GM21529 (cell line): ENCODE measurements at regions not wholly inside any gene's neighbourhood (a gene's known extent, or its start where the extent isn't known, plus 50 kb on each side); places are given as distances from the start of the nearest gene placed in this dataset.

Source experiments
- ATAC-seq: cut with Tn5 transposase; IDR thresholded peaks from one replicate; pipeline ENCODE4 v1.9.1; 2021; ENCODE audit not compliant: unreplicated experiment

DNA sequence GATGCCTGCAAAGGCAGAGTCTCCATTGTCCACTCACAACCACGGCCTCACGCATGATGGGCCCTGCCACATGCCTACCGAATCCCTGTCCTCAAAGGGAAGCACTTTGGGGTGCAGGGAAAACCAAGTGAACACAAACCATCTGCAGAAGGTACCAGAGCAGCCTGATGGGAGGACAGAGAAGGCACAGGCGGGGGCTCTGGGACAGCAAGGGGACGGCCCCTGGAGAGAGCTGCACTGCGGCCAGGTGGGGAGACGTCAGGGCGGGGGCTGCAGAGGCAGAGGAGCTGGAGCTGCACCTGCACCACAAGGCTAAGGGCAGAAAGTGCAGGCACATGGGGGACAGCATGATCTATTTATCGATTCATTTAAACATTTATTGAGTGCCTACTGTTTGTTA lies 1056.0 kb downstream of the TBC1D22A start:
- ATAC-seq = no peak

DNA sequence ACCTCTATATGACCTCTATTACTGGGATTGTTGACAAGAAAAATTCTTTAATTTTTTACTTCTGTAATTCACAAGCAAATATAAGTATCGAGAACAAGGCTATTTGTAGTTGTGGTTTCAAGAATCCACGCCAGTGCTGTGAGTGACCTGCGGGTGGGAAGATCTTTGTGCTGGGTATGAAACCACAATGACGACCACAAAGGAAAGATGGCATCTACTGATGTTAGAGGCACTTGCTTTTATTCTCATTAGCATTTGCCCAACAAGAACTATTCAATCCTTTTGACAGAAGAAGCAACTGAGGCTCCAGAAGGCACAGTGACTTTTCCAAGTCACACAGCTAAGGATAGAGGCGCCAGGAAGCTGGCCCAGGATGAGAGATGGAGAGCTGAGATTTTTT lies 1054.9 kb downstream of the TBC1D22A start:
- no peak for ATAC-seq

DNA sequence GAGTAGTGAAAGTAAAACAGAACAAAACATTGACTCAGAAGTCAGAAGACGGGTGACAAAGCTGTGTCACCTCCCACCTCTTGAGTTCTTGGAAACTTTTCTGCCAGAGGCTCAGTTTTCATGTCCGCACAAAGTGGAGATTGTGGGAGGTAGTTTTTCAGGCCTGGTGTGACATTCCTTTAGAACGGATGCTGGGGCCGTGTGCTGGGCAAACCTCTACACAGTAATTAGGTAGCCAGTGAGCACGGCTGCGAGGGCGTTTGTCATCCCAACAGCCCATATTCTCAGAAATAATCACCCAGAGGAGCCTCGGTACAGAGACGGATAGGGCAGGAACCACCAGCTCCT lies 1054.4 kb downstream of the TBC1D22A start:
- no peak for ATAC-seq

DNA sequence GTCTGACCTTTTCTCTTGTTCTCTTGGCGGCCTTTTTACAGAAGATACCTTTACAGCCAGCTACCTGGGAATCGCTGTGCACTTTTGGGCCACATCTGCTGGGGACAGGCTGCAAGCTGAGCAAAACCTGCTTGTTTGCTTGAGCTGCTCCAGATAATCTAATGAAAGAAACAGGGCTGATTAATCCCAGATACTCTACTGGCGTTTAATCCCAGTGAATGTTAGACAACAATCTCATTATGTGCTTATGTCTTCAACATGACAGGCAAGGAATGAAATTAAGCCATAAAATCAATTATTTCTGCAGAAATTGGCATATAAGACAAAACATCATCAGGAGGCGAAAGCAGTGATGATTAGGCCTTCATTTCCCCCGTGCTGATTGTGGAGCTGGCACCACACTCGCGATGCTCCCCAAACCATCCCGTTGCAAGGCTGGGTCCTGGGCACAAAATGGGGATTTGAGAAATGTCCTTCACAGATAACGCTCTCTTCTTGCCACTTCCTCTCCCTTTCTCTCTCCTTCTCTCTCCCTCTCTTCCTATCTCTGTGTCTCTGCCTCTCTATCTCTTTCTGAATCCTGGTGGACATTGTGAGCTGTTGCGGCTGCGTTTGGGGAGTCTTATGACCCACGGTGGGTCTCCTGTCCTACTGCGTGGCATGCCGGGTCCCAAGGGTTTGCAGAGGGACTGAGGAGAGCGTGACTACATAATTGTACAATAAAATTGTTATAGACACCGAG lies 1053.8 kb downstream of the TBC1D22A start:
- no peak for ATAC-seq

DNA sequence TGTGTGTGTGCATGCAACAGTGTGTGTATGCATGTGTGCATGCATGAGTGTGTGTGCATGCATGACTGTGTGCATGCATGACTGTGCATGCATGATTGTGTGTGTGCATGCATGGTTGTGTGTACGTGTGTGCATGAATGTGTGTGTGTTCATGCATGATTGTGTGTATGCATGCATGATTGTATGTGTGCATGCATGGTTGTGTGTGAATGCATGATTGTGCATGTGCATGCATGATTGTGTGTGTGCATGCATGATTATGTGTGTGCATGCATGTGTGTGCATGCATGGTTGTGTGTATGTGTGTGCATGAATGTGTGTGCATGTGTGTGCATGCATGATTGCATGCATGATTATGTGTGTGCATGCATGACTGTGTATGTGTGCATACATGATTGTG lies 1052.0 kb downstream of the TBC1D22A start:
- no peak for ATAC-seq

DNA sequence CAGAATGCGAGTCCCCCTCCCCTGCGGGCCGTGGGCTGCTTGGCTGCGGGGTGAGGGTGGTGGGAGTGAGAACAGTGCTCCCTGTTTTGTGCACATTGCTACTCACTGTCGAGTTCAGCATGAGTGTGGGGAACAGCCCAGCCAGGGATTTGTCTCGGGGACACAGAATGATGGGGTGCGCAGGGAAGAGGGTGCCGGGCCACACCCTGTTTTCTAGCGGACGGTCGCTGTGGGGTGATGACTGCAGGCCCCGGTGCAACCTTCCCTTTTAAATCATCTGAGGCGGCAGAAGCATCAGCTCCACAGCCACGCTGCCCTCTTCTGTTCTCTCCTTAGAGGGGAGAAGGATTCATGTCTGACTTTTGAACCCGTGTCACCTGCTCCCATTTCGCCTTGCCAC lies 1051.2 kb downstream of the TBC1D22A start:
- ATAC-seq = no peak

DNA sequence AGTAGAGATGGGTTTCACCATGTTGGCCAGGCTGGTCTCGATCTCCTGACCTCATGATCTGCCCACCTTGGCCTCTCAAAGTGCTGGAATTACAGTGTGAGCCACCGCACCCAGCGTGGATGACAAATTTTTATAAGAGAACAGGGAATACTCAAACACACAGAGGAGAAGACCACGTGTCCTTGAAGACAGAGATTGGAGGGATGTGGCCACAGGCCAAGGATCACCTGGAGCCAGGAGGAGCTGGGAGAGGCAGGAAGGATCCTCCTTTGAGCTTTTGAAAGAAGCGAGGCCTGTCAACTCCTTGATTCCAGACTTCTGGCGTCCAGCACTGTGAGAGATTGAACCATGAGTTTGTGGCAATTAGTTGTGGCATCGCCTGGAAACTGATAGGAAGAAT lies 1049.5 kb downstream of the TBC1D22A start:
- no peak for ATAC-seq

DNA sequence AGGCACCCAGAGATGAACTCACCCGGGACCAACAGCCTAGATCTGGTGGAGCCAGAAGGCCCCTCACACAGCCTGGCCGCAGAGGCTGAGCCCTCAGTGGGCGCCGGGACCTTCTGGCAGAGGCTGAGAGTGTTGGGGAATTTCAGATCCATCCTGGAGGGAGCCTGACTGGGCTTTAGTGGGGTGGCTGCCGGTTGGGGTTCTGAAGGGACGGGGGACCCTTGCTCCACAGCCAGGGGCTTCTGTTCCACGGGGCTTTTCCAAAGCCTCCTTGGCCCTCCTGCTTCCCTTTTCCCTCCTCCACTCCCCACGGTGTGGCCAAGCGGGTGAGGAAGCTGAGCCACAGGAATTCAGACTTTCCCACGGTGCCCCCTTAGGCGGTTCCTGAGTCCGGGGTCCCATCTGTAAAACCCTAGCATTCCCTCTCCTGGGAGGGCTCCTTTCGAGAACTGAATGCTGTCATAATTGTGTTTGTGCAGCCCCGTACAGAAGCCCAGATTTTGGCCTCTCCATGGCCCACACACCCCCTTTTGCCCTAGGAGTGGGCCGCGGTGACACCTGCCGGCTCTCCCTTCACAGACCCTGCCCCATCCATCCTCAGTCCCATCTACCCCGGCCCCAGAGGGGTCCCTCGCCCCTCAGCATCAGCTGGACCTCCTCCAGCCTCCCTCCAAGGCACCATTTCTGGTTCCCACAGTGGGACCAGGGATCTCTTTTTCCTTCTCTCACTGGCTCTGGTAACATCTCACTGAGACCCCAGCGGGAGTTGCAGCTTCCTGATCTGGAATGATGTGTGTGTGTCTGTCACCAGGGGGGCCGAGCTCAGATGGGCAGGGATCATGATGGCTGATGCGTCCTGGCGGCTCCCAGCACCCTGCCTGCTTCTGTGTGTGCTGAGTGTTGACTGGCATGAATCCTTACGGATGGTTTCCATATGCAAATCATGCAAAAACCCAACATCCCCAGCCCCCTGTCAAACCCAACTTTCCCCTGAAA lies 1048.4 kb downstream of the TBC1D22A start:
- ATAC-seq = no peak

DNA sequence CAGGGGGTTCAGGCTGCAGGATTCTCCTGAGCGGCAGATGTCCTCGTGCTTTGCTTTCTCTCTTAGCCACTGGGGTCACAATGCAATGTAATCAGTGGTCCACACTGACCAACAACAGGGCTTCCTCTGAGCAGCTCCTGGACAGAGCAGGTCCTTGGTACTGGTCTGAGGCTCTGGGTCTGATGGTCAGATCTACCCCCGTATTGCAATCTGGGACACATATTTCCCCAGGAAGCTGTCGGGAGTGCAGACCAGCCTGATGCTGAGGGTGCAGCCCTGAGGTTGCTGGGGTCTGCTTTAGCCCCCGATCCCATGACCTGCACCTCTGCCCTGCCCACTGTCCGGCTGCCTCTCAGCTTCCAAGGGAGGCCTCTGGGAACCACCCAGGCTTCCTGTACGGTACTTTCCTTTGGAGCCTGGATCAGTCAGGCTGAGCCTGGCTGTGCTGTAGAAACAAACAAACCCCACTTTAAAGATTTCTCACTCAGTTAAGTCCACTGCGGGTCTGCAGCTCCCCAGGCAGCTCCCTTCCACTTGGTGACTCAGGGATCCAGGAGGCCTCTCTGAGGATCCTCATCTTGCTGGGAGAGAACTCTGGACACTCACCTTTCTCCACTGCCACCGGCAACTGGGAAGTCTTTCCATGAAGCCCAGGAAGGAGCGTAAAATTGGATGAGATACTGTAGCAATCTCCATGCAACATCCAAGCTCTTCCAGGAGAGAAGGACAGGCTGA lies 1046.6 kb downstream of the TBC1D22A start:
- ATAC-seq = no peak

DNA sequence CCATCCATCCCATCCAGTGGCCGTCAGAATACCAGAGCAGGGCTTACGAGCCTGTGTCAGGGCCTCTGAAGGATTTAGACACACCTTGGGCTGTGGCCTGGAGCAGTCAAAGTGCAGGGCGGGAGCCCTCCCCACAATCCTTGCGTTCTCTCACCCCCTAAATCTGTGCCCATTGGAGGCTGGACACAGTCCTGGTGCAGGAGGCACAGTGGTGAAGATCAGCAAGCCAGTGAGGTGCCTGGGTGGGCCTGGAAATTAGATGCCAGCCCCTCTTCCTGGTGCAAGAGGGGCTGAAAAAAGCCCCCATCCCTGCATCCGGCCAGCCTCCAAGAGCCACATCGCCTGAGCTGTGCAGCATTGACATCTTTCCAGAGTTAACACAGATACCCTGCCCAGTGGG lies 1045.8 kb downstream of the TBC1D22A start:
- ATAC-seq = no peak

DNA sequence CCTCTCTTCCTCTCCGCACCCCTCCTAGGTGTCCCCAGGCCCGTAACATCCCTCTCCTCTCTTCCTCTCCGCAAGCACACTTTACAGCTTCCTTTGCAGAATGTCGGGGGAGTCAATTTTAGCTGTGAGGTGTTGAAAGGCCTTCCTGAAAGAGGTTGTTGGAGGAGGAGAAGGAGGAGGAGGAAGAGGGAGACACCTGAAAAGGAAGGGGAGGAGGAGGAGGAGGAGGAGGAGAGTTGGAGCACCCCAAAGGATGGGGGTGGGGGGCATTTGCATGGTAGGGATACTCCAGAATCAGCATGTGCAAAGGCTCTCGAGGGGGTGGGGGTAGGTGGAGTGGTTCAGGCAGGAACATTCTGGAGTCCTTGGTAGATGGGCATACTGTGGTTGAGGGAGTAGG lies 1045.1 kb downstream of the TBC1D22A start:
- no peak for ATAC-seq

DNA sequence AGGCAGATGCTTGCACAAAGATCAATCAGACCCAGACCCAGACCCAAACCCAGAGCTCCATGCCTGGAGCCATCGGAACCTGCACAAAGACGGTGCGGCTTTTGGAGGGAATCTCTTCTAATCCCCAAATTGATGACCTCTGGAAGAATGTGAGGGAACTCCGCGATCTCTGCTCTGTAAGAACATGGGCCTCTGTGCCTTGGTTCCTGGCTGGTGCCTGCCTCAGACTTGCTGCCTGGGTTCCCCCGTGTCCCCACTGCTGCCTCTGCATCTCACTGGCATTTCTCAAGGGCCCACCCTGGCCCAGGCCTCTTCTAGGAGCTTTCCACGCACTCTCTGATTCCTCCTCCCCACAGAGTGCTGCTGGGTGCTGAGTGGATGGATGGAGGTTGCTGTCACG lies 1044.4 kb downstream of the TBC1D22A start:
- ATAC-seq = no peak

DNA sequence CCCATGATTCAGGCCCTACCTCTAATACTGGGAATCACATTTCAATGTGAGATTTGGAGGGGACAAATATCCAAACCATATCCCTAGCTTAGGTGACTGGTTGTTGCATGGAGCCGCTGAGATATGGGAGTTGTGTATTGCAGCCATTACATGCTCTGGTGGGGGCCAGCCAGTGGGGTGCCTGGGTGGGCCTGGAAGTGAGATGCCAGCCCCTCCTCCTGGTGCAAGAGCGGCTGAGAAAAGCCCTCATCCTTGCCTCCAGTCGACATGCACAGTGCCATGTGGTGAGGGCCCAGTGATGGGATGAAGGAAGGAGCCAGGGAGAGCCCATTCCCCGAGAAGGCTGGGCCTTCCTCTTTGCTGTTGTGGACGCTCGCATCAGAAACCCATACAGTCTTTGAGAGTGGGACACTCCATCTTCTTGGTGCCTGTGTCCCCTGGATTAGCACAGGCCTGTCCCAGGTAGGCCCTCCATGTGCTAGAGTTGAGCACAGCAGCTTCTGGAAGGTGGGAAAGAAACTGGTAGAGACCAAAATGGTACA lies 1043.0 kb downstream of the TBC1D22A start:
- no peak for ATAC-seq

DNA sequence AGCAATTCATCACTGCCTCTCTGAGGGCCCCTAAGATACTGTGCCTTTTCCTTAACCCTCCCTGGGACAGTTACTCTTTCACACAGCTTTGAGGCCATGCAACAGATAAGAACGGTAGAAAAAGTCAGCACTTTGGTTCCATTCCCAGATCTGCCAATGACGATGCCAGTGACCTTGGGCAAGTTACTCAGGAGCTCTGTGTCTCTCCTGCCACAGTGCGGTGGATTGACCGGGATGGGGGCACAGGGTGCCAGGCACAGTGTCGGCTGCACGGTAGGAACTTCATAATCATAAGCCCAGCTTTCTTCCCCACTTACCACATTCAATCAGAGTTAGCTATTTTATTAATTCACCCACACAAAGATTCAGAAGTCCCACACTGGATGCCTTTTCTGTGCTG lies 1041.8 kb downstream of the TBC1D22A start:
- ATAC-seq = no peak

DNA sequence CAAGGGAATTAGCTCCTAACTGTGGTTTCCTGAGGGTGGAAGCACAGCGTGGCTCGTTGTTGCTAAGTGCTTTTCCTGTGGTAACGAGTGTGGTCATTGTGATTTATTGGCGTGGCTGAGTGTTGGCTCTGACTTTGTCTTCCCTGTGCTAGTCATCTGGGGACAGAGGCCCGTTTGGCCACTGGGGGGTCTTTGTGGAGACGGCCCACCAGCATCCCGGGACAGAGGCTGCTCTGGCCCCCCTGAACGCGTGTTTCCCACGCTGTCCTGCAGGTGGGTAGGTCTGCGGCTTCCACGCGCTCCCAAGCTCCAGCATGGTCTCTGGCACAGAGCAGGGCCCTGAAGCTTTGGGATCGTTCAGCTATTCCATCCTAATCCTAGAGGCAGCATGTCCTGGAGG lies 1040.0 kb downstream of the TBC1D22A start:
- ATAC-seq = no peak

DNA sequence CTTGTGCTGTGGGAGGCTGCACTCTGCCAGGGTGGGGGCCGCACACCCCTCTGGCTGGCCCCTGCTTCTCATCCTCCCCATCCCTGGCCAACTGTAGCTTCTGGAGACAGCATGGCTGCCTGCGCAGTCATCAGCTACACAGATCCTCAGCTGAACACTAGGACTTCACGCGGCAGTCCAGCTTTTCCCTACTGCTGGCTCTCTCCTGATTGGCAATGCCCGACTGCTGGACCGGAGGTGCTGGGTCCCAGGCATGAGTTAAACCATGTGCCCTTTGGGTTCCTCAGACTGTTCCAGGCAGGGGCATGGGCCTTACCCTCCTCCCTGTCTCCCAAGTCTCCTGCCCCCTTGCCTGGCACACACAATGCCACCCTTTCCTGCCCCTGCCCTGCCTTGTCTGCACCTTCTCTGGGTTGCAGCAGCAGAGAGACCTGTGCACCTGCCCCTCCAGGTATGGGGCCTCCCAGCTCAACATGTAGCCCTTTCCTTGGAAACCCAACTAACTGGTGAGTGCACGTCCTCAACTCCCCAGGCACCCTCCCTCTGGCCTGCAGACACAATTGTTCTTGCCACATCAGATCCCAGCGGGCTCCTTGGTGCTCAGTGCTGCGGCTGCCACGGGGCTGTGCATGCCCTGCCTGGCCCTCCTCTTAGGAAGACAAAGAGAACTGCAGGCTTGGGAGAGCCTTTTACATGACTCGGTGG lies 1039.2 kb downstream of the TBC1D22A start:
- no peak for ATAC-seq

DNA sequence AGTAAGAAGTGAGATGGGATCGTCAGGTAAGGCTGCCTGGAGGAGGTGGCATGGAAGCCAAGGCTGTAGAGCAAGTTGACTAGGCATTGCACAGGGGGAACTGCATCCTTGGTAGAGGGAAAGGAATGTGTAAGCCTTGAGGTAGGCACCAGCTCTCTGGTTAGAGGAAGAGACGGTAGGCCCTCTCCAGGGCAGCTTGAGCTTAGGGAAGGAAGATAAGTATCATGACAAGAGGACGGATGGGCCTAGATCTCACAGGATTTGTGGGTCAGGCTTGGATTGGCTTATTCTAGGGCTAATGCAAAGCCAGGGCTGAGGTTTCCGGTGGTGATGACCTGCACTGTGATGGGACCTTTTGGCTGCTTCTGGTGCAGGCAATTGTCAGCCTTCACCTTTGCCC lies 1035.8 kb downstream of the TBC1D22A start:
- no peak for ATAC-seq

DNA sequence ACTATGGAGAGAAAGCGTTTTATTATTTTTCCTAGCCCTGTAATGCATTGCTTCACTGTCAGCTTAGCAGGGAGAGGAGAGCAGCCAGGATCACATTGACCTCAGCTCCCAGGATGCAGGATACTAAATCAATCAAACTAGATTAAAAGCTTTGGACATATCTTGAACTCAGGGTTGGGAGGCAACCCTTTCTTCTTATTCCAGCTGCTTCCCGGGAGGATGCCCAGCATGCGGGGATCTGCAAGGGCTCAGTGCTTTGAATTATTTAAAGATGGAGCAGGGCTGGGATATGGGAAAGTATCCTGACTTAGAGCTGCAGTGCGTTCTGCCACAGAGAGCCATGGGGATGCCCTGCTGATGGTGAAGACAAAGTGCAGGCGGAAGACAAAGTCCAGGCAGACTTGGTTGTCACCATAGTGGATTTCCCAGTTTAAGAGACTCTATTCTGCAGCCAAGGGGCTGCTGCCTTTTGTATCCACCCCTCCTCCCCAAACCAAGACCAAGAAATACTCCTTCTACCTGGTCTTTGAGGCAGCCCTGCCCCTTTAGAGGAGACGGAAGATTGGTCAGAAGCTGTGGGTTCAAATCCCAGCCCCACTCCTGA lies 1035.0 kb downstream of the TBC1D22A start:
- ATAC-seq = no peak

DNA sequence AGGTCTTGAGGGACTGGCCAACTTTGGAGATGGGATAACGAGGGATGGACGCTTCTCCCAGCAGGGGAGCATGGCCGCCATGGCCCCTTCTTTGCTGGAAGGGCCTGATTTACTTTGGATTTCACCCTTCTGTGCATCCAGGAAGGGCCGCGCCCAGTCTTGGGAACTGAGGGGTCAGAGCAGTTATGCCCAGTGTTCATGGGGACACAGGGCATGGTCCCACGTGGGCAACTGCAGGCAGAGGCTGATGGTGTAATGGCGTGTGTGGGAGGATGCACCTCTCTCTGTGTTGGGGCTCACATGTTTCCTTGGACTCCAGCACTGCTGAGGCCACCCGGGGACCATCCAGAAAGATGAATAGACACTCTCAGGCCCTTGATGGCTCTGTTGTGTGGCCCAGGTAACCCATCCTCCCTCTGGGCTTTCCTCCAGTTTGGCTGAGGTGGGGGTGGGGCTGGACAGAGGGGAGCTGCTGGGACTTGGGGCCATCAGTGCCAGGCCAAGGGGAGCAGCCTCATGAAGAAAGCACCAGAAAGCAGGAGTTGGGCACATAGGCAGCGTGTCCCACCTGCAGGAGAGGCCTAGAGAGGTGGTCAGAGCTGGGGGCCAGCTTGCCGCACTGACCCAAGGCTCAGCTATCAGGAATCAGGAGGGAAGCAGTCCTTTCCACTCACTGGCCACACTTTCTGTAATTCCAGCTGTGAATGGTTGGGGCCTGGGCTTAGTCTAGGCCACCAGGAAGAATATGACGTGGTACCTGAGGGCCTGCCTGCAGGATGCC lies 1033.9 kb downstream of the TBC1D22A start:
- no peak for ATAC-seq
